A549 (cell line): ENCODE measurements at regions not wholly inside any gene's neighbourhood (a gene's known extent, or its start where the extent isn't known, plus 50 kb on each side); places are given as distances from the start of the nearest gene placed in this dataset.

Experiments used
- BHLHE40 ChIP-seq: IDR thresholded peaks from 2 replicates; pipeline ENCODE4 v1.6.1; 2012; ENCODE audit warnings: low read depth, low read length, inconsistent platforms
- CTCF ChIP-seq: fragments of >200 bp; sonication (Bioruptor Twin); formaldehyde crosslinking; IDR thresholded peaks from 3 replicates; pipeline ENCODE4 v1.5.1; 2016
- EP300 ChIP-seq, 2 experiments: fragments of >200 bp; sonication (Bioruptor Twin); formaldehyde crosslinking; IDR thresholded peaks; 2 replicates in 1 of 2; 3 replicates in 1 of 2; pipeline ENCODE4 v1.6.1; 2016 to 2017
- JUN ChIP-seq, 2 experiments: fragments of >200 bp; sonication (Bioruptor Twin); formaldehyde crosslinking; IDR thresholded peaks; 2 replicates in 1 of 2; 3 replicates in 1 of 2; pipeline ENCODE4 v1.6.1; 2016 to 2017
- REST ChIP-seq: fragments of 200-600 bp; sonication (generic); IDR thresholded peaks from 2 replicates; pipeline ENCODE4 v1.6.1; 2016; ENCODE audit warnings: antibody characterized with exemption, mild to moderate bottlenecking, moderate library complexity
- RFX5 ChIP-seq: fragments of 450-650 bp; IDR thresholded peaks from 2 replicates; pipeline ENCODE4 v1.7.1; 2014; ENCODE audit warnings: antibody characterized with exemption, mild to moderate bottlenecking, moderate library complexity
- TF ChIP-seq, protein P1 (sequence below): fragments of 250-450 bp; sonication (Bioruptor Pico); IDR thresholded peaks from 2 replicates; pipeline ENCODE4 v1.5.0; 2021; ENCODE audit warnings: mild to moderate bottlenecking, moderate library complexity, borderline replicate concordance

- TF ChIP-seq CTCF (no peak), BHLHE40 (no peak), JUN (IDR thresholded peaks at IDR 0.05) (no peak), RFX5 (no peak), EP300 (IDR thresholded peaks at IDR 0.05) (no peak), REST (no peak)
- TF ChIP-seq, protein P1, sequence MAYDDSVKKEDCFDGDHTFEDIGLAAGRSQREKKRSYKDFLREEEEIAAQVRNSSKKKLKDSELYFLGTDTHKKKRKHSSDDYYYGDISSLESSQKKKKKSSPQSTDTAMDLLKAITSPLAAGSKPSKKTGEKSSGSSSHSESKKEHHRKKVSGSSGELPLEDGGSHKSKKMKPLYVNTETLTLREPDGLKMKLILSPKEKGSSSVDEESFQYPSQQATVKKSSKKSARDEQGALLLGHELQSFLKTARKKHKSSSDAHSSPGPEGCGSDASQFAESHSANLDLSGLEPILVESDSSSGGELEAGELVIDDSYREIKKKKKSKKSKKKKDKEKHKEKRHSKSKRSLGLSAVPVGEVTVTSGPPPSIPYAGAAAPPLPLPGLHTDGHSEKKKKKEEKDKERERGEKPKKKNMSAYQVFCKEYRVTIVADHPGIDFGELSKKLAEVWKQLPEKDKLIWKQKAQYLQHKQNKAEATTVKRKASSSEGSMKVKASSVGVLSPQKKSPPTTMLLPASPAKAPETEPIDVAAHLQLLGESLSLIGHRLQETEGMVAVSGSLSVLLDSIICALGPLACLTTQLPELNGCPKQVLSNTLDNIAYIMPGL (CRISPR knock-in tag), result no peak
Observed at GRCh38 chr7:68192941-68193340, 1196.3 kb downstream of the TYW1 start.
